Prostate gland (tissue), 2 donors: ENCODE measurements at regions not wholly inside any gene's neighbourhood (a gene's known extent, or its start where the extent isn't known, plus 50 kb on each side); places are given as distances from the start of the nearest gene placed in this dataset.

ENCODE experiments used
- DNase-seq: peaks from one replicate; pipeline ENCODE4 v3.0.0-alpha.2; 2019; ENCODE audit warnings: low spot score
- H3K27ac ChIP-seq, 2 donors: fragments of 200-600 bp; sonication (generic); 2 replicates each; pipeline ENCODE4 v1.5.1; 2017 to 2019
- H3K27me3 ChIP-seq: fragments of 200-600 bp; sonication (generic); replicated peaks from 2 replicates; pipeline ENCODE4 v1.5.1; 2019; ENCODE audit not compliant: insufficient read depth
- H3K36me3 ChIP-seq, 2 donors: fragments of 200-600 bp; sonication (generic); 1 replicate in 1 of 2; 2 replicates in 1 of 2; pipeline versions ENCODE4 v1.5.1 to v1.8.1; 2017 to 2019
- H3K4me1 ChIP-seq: fragments of 200-600 bp; sonication (generic); replicated peaks from 2 replicates; pipeline ENCODE4 v1.5.1; 2019
- H3K4me3 ChIP-seq, 2 donors: fragments of 200-600 bp; sonication (generic); 2 replicates each; pipeline ENCODE4 v1.5.1; 2017 to 2019
- H3K9me3 ChIP-seq: fragments of 200-600 bp; sonication (generic); 2 replicates; pipeline ENCODE4 v1.5.1; 2017
- CTCF ChIP-seq, 4 experiments: fragments of 200-600 bp in 2 of 4; fragments of 450-650 bp in 2 of 4; sonication (generic) in 2 of 4; IDR thresholded peaks; 1 replicate in 3 of 4; 2 replicates in 1 of 4; pipeline ENCODE4 v1.5.1; 2016 to 2019; ENCODE audit warnings: antibody characterized with exemption in 4 of 4, mild to moderate bottlenecking in 2 of 4, moderate library complexity in 2 of 4
- POLR2A ChIP-seq: fragments of 450-650 bp; IDR thresholded peaks from one replicate; pipeline ENCODE4 v1.6.1; 2016; ENCODE audit warnings: antibody characterized with exemption, mild to moderate bottlenecking
- POLR2AphosphoS5 ChIP-seq: sonication (generic); formaldehyde crosslinking; IDR thresholded peaks from one replicate; pipeline ENCODE4 v1.6.1; 2017; ENCODE audit warnings: antibody characterized with exemption
- WGBS: methylation state at CpG from one replicate; pipeline ENCODE4 v1.1.5; 2018; 5-methylcytosine and 5-hydroxymethylcytosine counted together
- intact Hi-C: fragments of 100-400 bp; cut with DNase I; formaldehyde crosslinking; loops from one replicate; pipeline ENCODE4 v1.14.2; 2022

- no peaks in the 10 kb centered on the region for H3K27me3 ChIP-seq
- no peaks in the 10 kb centered on the region for H3K9me3 ChIP-seq
- no peak overlapping the region for H3K4me3 ChIP-seq
- 75% methylated on average over 2 of the region's 2 CpGs for WGBS
- no peaks in the 10 kb centered on the region for H3K36me3 ChIP-seq
- intact Hi-C loops = no loop called here
- TF ChIP-seq CTCF (IDR thresholded peaks at IDR 0.05) = no peak
- TF ChIP-seq POLR2AphosphoS5 = no peak
- no peak for TF ChIP-seq POLR2A
- no peak for DNase-seq
- H3K4me1 ChIP-seq = no peaks in the 10 kb centered on the region
- no peak overlapping the region for H3K27ac ChIP-seq
Measured at GRCh38 chr7:25926451-25926850, 225.5 kb upstream of the NFE2L3 start.

GRCh38 chr7:25926891-25927625, 224.9 kb upstream of the NFE2L3 start:
- TF ChIP-seq CTCF (IDR thresholded peaks at IDR 0.05) (no peak), POLR2AphosphoS5 (no peak), POLR2A (no peak)
- Histone ChIP-seq H3K27ac (no peak overlapping the region), H3K36me3 (no peaks in the 10 kb centered on the region), H3K27me3 (no peaks in the 10 kb centered on the region), H3K4me1 (no peaks in the 10 kb centered on the region), H3K9me3 (no peaks in the 10 kb centered on the region), H3K4me3 (no peak overlapping the region)
- intact Hi-C loops = no loop called here
- no peak for DNase-seq
- 86% methylated on average over 7 of the region's 7 CpGs for WGBS

GRCh38 chr7:25927626-25927978, 224.4 kb upstream of the NFE2L3 start:
- no peak for DNase-seq
- no peak for TF ChIP-seq CTCF (IDR thresholded peaks at IDR 0.05)
- TF ChIP-seq POLR2A = no peak
- no peak for TF ChIP-seq POLR2AphosphoS5
- 93% methylated on average over 4 of the region's 4 CpGs for WGBS
- no peak overlapping the region for H3K27ac ChIP-seq
- H3K9me3 ChIP-seq = no peaks in the 10 kb centered on the region
- H3K36me3 ChIP-seq = no peaks in the 10 kb centered on the region
- H3K4me3 ChIP-seq = no peak overlapping the region
- intact Hi-C loops = no loop called here
- no peaks in the 10 kb centered on the region for H3K27me3 ChIP-seq
- no peaks in the 10 kb centered on the region for H3K4me1 ChIP-seq

- no peak for DNase-seq
- Histone ChIP-seq H3K27ac (no peak overlapping the region), H3K9me3 (no peaks in the 10 kb centered on the region), H3K4me1 (no peaks in the 10 kb centered on the region), H3K36me3 (no peaks in the 10 kb centered on the region), H3K4me3 (no peak overlapping the region), H3K27me3 (no peaks in the 10 kb centered on the region)
- WGBS = 74% methylated on average over 5 of the region's 5 CpGs
- intact Hi-C loops = no loop called here
- TF ChIP-seq POLR2AphosphoS5 (no peak), CTCF (IDR thresholded peaks at IDR 0.05) (no peak), POLR2A (no peak)
Measured at GRCh38 chr7:25928549-25929330, 223.3 kb upstream of the NFE2L3 start.

GRCh38 chr7:25929448-25929847, 222.6 kb upstream of the NFE2L3 start:
- DNase-seq = no peak
- H3K27me3 ChIP-seq = no peaks in the 10 kb centered on the region
- no peaks in the 10 kb centered on the region for H3K9me3 ChIP-seq
- H3K36me3 ChIP-seq = no peaks in the 10 kb centered on the region
- H3K4me1 ChIP-seq = no peaks in the 10 kb centered on the region
- no peak overlapping the region for H3K4me3 ChIP-seq
- TF ChIP-seq CTCF (IDR thresholded peaks at IDR 0.05) (no peak), POLR2AphosphoS5 (no peak)
- 86% methylated on average over 5 of the region's 5 CpGs for WGBS
- intact Hi-C loops = no loop called here
- H3K27ac ChIP-seq = no peak overlapping the region
